ENCODE measurements at regions not wholly inside any gene's neighbourhood (a gene's known extent, or its start where the extent isn't known, plus 50 kb on each side); places are given as distances from the start of the nearest gene placed in this dataset.
A peak's percentile ranks its signal among the peaks of the same experiment; 100 is the strongest.

DNA sequence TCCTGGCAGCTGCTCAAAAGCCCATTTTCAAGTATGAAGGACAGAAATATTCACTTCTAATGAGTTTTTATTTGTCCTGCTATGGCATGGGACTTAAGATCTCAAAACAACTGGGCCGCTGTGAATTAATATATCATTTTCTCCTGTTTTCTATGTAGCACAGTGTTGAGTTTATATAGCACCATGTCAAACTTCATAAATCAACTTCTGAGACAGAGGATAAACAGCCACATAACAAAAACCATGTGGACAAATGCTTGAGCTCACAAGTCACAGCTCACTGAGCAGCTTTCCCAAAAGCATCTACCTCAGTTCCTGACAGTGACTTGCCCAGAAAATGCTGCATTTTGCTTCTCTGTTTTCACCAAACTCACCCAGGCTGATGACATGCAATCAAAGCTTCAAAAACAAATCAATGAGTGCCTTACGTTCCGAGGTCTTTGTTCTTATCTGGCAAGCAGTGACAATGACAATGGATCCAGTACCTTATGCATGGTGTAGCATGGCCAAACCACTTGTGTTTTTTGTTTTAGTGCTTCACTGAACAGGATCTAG lies 722.6 kb downstream of the LRRIQ3 start:
- no peak overlapping the region for H4K8ac ChIP-seq (ENCODE audit: low read depth, low read length)
- H3K14ac ChIP-seq (ENCODE audit: low read length), result no peak overlapping the region
- no peak overlapping the region for H3K4me3 ChIP-seq (ENCODE audit: low read length in 2 of 2)
- H3K27ac ChIP-seq (replicated peaks; ENCODE audit: low read length), result no peak overlapping the region
- H3K4me2 ChIP-seq (ENCODE audit: insufficient read depth, low read length, poor library complexity, severe bottlenecking), result no peak overlapping the region
- no peak overlapping the region for H3K4ac ChIP-seq (ENCODE audit: low read length)
- no peak overlapping the region for H2AK5ac ChIP-seq (ENCODE audit: low read depth, low read length)
- H3K9ac ChIP-seq (ENCODE audit: low read depth, low read length, poor library complexity), result no peak overlapping the region
- no peaks in the 10 kb centered on the region for H3K36me3 ChIP-seq (replicated peaks in 1 of 2; ENCODE audit: control insufficient read depth in 2 of 2, insufficient read depth in 2 of 2, low read length in 2 of 2)
- H2AFZ ChIP-seq (ENCODE audit: low read length), result peak overlapping the region; percentile 68
- no peak overlapping the region for H2BK5ac ChIP-seq (ENCODE audit: low read length)
- no peaks in the 10 kb centered on the region for H3K9me3 ChIP-seq (replicated peaks in 1 of 2; ENCODE audit: control insufficient read depth in 2 of 2, insufficient read depth in 1 of 2, low read depth in 1 of 2, low read length in 2 of 2)
- H2BK15ac ChIP-seq (ENCODE audit: low read length), result no peak overlapping the region
- H3K18ac ChIP-seq (ENCODE audit: low read length), result no peak overlapping the region
- no peak overlapping the region for H2BK120ac ChIP-seq (ENCODE audit: low read depth, low read length)
- H4K91ac ChIP-seq (ENCODE audit: low read depth, low read length, poor library complexity), result no peak overlapping the region
- no peak for DNase-seq (ENCODE audit: low spot score)
- no peak overlapping the region for H3K23ac ChIP-seq (ENCODE audit: low read depth, low read length, poor library complexity)
- H2BK12ac ChIP-seq (ENCODE audit: low read length), result no peak overlapping the region
- WGBS, 2 donors (ENCODE audit: extremely low coverage in 2 of 2, insufficient read length in 2 of 2, insufficient replicate concordance in 1 of 2), result no CpG with 5 or more reads among the region's 3 CpGs
- H3K79me1 ChIP-seq (ENCODE audit: low read depth, low read length), result no peaks in the 10 kb centered on the region
- no peaks in the 10 kb centered on the region for H3K27me3 ChIP-seq (ENCODE audit: control insufficient read depth in 3 of 3, insufficient read depth in 3 of 3, low read depth in 1 of 3, low read length in 3 of 3)
- H3K4me1 ChIP-seq (ENCODE audit: control insufficient read depth in 2 of 2, insufficient read depth in 1 of 2, low read depth in 1 of 2, low read length in 2 of 2), result peaks cover 2 to 6% of the 10 kb centered on the region in 2 donors

DNA sequence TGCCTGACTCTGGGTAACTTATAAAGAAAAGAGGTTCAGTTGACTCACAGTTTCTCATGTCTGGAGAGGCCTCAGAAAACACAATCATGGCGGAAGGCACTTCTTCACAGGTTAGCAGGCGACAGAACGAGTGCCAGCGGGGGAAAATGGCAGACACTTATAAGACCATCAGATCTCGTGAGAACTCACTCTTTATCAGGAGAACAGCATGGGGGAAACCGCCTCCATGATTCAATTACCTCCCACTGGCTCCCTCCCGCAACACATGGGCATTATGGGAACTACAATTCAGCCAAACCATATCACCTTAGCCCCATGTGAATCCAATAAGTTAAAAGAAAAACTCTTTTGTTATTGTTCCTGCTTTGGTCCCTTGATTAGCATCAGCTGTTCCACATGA lies 725.2 kb downstream of the LRRIQ3 start:
- Histone ChIP-seq H3K4me1 (ENCODE audit: control insufficient read depth in 2 of 2, insufficient read depth in 1 of 2, low read depth in 1 of 2, low read length in 2 of 2) (peaks cover 2 to 6% of the 10 kb centered on the region in 2 donors), H3K9me3 (replicated peaks in 1 of 2; ENCODE audit: control insufficient read depth in 2 of 2, insufficient read depth in 1 of 2, low read depth in 1 of 2, low read length in 2 of 2) (no peaks in the 10 kb centered on the region), H3K27me3 (ENCODE audit: control insufficient read depth in 3 of 3, insufficient read depth in 3 of 3, low read depth in 1 of 3, low read length in 3 of 3) (no peaks in the 10 kb centered on the region), H3K36me3 (replicated peaks in 1 of 2; ENCODE audit: control insufficient read depth in 2 of 2, insufficient read depth in 2 of 2, low read length in 2 of 2) (no peaks in the 10 kb centered on the region), H3K4me2 (ENCODE audit: insufficient read depth, low read length, poor library complexity, severe bottlenecking) (no peak overlapping the region), H4K8ac (ENCODE audit: low read depth, low read length) (no peak overlapping the region), H2BK15ac (ENCODE audit: low read length) (no peak overlapping the region), H2BK120ac (ENCODE audit: low read depth, low read length) (no peak overlapping the region), H4K91ac (ENCODE audit: low read depth, low read length, poor library complexity) (no peak overlapping the region), H3K18ac (ENCODE audit: low read length) (no peak overlapping the region), H3K4me3 (ENCODE audit: low read length in 2 of 2) (no peak overlapping the region), H2AFZ (ENCODE audit: low read length) (peak overlapping the region; percentile 45), H2AK5ac (ENCODE audit: low read depth, low read length) (no peak overlapping the region), H3K9ac (ENCODE audit: low read depth, low read length, poor library complexity) (no peak overlapping the region), H3K27ac (replicated peaks; ENCODE audit: low read length) (no peak overlapping the region), H3K23ac (ENCODE audit: low read depth, low read length, poor library complexity) (no peak overlapping the region), H2BK12ac (ENCODE audit: low read length) (no peak overlapping the region), H3K4ac (ENCODE audit: low read length) (no peak overlapping the region), H3K14ac (ENCODE audit: low read length) (no peak overlapping the region), H3K79me1 (ENCODE audit: low read depth, low read length) (no peaks in the 10 kb centered on the region), H2BK5ac (ENCODE audit: low read length) (no peak overlapping the region)
- DNase-seq (ENCODE audit: low spot score), result no peak
- WGBS, 2 donors (ENCODE audit: extremely low coverage in 2 of 2, insufficient read length in 2 of 2, insufficient replicate concordance in 1 of 2), result no CpG with 5 or more reads among the region's 7 CpGs

DNA sequence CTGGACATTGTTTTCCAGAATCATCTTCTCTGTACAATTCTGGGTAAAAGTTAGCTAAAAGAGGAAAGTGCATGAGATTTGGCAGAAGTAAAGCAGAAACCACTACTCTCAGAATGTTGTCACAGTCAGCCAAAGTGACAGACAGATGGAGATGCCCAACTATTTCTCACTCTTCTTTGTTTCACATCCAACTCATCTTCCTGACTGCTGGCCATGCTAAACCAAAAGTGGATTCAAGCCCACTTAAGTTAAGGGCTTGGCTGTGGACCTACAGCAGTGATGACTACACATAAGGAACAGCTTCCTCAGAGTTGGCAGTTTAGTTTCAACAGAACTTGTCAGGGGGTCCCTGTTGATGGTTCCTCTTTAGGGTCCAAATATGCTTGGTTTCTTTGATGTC lies 730.2 kb downstream of the LRRIQ3 start:
- Histone ChIP-seq H3K4me2 (ENCODE audit: insufficient read depth, low read length, poor library complexity, severe bottlenecking) (no peak overlapping the region), H4K91ac (ENCODE audit: low read depth, low read length, poor library complexity) (no peak overlapping the region), H2AFZ (ENCODE audit: low read length) (no peak overlapping the region), H3K27ac (replicated peaks; ENCODE audit: low read length) (no peak overlapping the region), H3K14ac (ENCODE audit: low read length) (no peak overlapping the region), H4K8ac (ENCODE audit: low read depth, low read length) (no peak overlapping the region), H2BK5ac (ENCODE audit: low read length) (no peak overlapping the region), H2BK120ac (ENCODE audit: low read depth, low read length) (no peak overlapping the region), H3K23ac (ENCODE audit: low read depth, low read length, poor library complexity) (no peak overlapping the region), H2AK5ac (ENCODE audit: low read depth, low read length) (no peak overlapping the region), H3K4me3 (ENCODE audit: low read length in 2 of 2) (no peak overlapping the region), H3K4me1 (ENCODE audit: control insufficient read depth in 2 of 2, insufficient read depth in 1 of 2, low read depth in 1 of 2, low read length in 2 of 2) (no peaks in the 10 kb centered on the region), H3K9ac (ENCODE audit: low read depth, low read length, poor library complexity) (no peak overlapping the region), H3K18ac (ENCODE audit: low read length) (no peak overlapping the region), H3K36me3 (replicated peaks in 1 of 2; ENCODE audit: control insufficient read depth in 2 of 2, insufficient read depth in 2 of 2, low read length in 2 of 2) (no peaks in the 10 kb centered on the region), H2BK15ac (ENCODE audit: low read length) (no peak overlapping the region), H3K79me1 (ENCODE audit: low read depth, low read length) (no peaks in the 10 kb centered on the region), H3K27me3 (ENCODE audit: control insufficient read depth in 3 of 3, insufficient read depth in 3 of 3, low read depth in 1 of 3, low read length in 3 of 3) (no peaks in the 10 kb centered on the region), H3K9me3 (replicated peaks in 1 of 2; ENCODE audit: control insufficient read depth in 2 of 2, insufficient read depth in 1 of 2, low read depth in 1 of 2, low read length in 2 of 2) (no peaks in the 10 kb centered on the region), H2BK12ac (ENCODE audit: low read length) (no peak overlapping the region), H3K4ac (ENCODE audit: low read length) (no peak overlapping the region)
- DNase-seq (ENCODE audit: low spot score), result no peak

DNA sequence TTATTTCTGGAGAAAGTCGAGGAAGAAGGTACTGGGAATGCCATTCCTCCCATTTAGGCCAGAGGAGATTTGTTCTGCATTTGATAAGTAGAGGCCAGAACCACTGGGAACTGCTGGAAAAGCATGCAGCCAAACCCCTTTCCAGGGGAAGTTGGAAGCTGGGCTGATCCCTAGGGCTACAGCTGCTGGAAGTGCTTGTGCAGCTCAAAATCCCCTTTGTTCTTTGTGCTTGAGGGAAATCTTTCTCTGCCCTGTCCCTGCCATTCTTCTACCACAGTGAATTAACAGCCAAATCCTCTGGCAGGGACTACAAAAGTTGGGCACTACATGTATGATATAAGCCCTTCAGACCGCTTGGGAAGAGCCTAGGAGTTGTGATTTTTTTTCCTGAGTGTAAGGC lies 734.1 kb downstream of the LRRIQ3 start:
- no peak overlapping the region for H3K23ac ChIP-seq (ENCODE audit: low read depth, low read length, poor library complexity)
- no peak overlapping the region for H3K4me3 ChIP-seq (ENCODE audit: low read length in 2 of 2)
- H2BK12ac ChIP-seq (ENCODE audit: low read length), result no peak overlapping the region
- no peak overlapping the region for H2BK5ac ChIP-seq (ENCODE audit: low read length)
- H3K79me1 ChIP-seq (ENCODE audit: low read depth, low read length), result no peaks in the 10 kb centered on the region
- H3K14ac ChIP-seq (ENCODE audit: low read length), result no peak overlapping the region
- H2BK120ac ChIP-seq (ENCODE audit: low read depth, low read length), result no peak overlapping the region
- H3K36me3 ChIP-seq (replicated peaks in 1 of 2; ENCODE audit: control insufficient read depth in 2 of 2, insufficient read depth in 2 of 2, low read length in 2 of 2), result no peaks in the 10 kb centered on the region
- no peak overlapping the region for H4K8ac ChIP-seq (ENCODE audit: low read depth, low read length)
- no peak overlapping the region for H3K18ac ChIP-seq (ENCODE audit: low read length)
- no peak overlapping the region for H3K9ac ChIP-seq (ENCODE audit: low read depth, low read length, poor library complexity)
- H3K4me2 ChIP-seq (ENCODE audit: insufficient read depth, low read length, poor library complexity, severe bottlenecking), result no peak overlapping the region
- H4K91ac ChIP-seq (ENCODE audit: low read depth, low read length, poor library complexity), result no peak overlapping the region
- no peak overlapping the region for H2BK15ac ChIP-seq (ENCODE audit: low read length)
- no peak overlapping the region for H3K27ac ChIP-seq (replicated peaks; ENCODE audit: low read length)
- H2AK5ac ChIP-seq (ENCODE audit: low read depth, low read length), result no peak overlapping the region
- DNase-seq (ENCODE audit: low spot score), result no peak
- H2AFZ ChIP-seq (ENCODE audit: low read length), result peak overlapping the region; percentile 54
- no peak overlapping the region for H3K4ac ChIP-seq (ENCODE audit: low read length)
- no peaks in the 10 kb centered on the region for H3K9me3 ChIP-seq (replicated peaks in 1 of 2; ENCODE audit: control insufficient read depth in 2 of 2, insufficient read depth in 1 of 2, low read depth in 1 of 2, low read length in 2 of 2)
- no peaks in the 10 kb centered on the region for H3K4me1 ChIP-seq (ENCODE audit: control insufficient read depth in 2 of 2, insufficient read depth in 1 of 2, low read depth in 1 of 2, low read length in 2 of 2)
- no CpG with 5 or more reads among the region's 2 CpGs for WGBS, 2 donors (ENCODE audit: extremely low coverage in 2 of 2, insufficient read length in 2 of 2, insufficient replicate concordance in 1 of 2)
- H3K27me3 ChIP-seq (ENCODE audit: control insufficient read depth in 3 of 3, insufficient read depth in 3 of 3, low read depth in 1 of 3, low read length in 3 of 3), result no peaks in the 10 kb centered on the region
